Ovary (tissue), 7 donors: ENCODE measurements at regions not wholly inside any gene's neighbourhood (a gene's known extent, or its start where the extent isn't known, plus 50 kb on each side); places are given as distances from the start of the nearest gene placed in this dataset.
"Not testable (repeated sequence)": the region's sequence is repeated elsewhere in the genome, so short reads cannot be mapped to it uniquely, and the experiment has no call there.

Experiments
- DNase-seq, 5 donors: peaks; one replicate each; pipeline ENCODE4 v3.0.0-alpha.2; 2019 to 2020
- H3K27ac ChIP-seq, 2 donors: fragments of 200-600 bp; one replicate each; pipeline versions ENCODE4 v1.5.1 to v1.8.0; 2019 to 2022
- H3K27me3 ChIP-seq: fragments of 200-600 bp; one replicate; pipeline ENCODE4 v1.8.0; 2022
- H3K36me3 ChIP-seq: fragments of 200-600 bp; sonication (generic); one replicate; pipeline ENCODE4 v1.5.1; 2019
- H3K4me1 ChIP-seq: one replicate; pipeline ENCODE4 v1.8.1; 2013; ENCODE audit warnings: mild to moderate bottlenecking, moderate library complexity; ENCODE audit not compliant: insufficient read depth
- H3K4me3 ChIP-seq: fragments of 200-600 bp; sonication (generic); one replicate; pipeline ENCODE4 v1.5.1; 2017
- H3K9me3 ChIP-seq, 2 donors: fragments of 200-600 bp in 1 of 2; sonication (generic) in 1 of 2; one replicate each; pipeline versions ENCODE4 v1.5.1 to v1.8.1; 2013 to 2019; ENCODE audit warnings: mild to moderate bottlenecking in 1 of 2, moderate library complexity in 1 of 2
- EP300 ChIP-seq: sonication (generic); formaldehyde crosslinking; IDR thresholded peaks from one replicate; pipeline ENCODE4 v1.6.1; 2017; ENCODE audit warnings: antibody characterized with exemption
- POLR2A ChIP-seq: fragments of 450-650 bp; IDR thresholded peaks from one replicate; pipeline ENCODE4 v1.6.1; 2017; ENCODE audit warnings: antibody characterized with exemption, mild to moderate bottlenecking, moderate library complexity
- WGBS, 3 donors: extraction: QIAGEN DNeasy Blood & Tissue Kit in 1 of 3; methylation state at CpG; one replicate each; pipeline versions ENCODE4 v1.1.5 to v1.1.7; 2013 to 2017; 5-methylcytosine and 5-hydroxymethylcytosine counted together
- intact Hi-C, 4 donors: fragments of 100-400 bp; cut with DNase I; formaldehyde crosslinking; loops; one replicate each; pipeline versions ENCODE4 v1.11.0 to v1.15.1; 2022 to 2023
- TF ChIP-seq, protein P1 (sequence below), 3 donors: fragments of 450-650 bp in 2 of 3; fragments of 200-600 bp in 1 of 3; IDR thresholded peaks; one replicate each; pipeline versions ENCODE4 v1.5.1 to v1.8.0; 2016 to 2022; ENCODE audit warnings: antibody characterized with exemption in 3 of 3, mild to moderate bottlenecking in 1 of 3
- donor health status: DM: no; HTN: no; CAD: no; lungs with moderate emphysema.
- donor health status: DM: no; HTN: no; CAD: no.
- donor health status: Bipolar disorder and iron deficiency.
- donor health status: DM: no; HTN: no; CAD: no.
- donor health status: DM: yes; HTN: yes; CAD: no.

DNA sequence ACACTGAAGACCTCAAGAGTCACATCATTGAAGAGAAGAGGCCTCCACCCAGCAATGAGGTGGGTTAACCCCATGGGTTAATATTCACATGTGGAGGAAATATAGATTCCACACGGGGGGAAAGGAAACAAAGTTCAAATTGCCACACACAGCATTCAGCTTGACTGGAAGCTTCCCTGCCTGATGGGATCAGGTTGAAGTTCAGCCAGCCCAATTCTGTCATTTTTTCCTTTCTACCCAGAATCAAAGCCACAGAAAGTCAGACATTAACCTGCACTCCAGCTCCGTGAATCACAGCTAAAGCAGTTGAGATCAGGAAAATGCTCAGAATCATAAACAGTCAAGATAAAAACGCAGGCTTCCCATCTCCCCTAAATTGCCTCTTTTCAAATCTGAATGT, 208.7 kb upstream of the OBI1 start:
- no peak overlapping the region for H3K27ac ChIP-seq
- H3K9me3 ChIP-seq: no peaks in the 10 kb centered on the region
- DNase-seq: no peak
- WGBS, 3 donors: 53 to 66% (median 64%) methylated on average over 3 of the region's 3 CpGs
- H3K4me3 ChIP-seq: no peak overlapping the region
- intact Hi-C loops: no loop called here
- no peaks in the 10 kb centered on the region for H3K27me3 ChIP-seq
- H3K36me3 ChIP-seq: no peaks in the 10 kb centered on the region
- no peaks in the 10 kb centered on the region for H3K4me1 ChIP-seq
- TF ChIP-seq, protein P1, sequence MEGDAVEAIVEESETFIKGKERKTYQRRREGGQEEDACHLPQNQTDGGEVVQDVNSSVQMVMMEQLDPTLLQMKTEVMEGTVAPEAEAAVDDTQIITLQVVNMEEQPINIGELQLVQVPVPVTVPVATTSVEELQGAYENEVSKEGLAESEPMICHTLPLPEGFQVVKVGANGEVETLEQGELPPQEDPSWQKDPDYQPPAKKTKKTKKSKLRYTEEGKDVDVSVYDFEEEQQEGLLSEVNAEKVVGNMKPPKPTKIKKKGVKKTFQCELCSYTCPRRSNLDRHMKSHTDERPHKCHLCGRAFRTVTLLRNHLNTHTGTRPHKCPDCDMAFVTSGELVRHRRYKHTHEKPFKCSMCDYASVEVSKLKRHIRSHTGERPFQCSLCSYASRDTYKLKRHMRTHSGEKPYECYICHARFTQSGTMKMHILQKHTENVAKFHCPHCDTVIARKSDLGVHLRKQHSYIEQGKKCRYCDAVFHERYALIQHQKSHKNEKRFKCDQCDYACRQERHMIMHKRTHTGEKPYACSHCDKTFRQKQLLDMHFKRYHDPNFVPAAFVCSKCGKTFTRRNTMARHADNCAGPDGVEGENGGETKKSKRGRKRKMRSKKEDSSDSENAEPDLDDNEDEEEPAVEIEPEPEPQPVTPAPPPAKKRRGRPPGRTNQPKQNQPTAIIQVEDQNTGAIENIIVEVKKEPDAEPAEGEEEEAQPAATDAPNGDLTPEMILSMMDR (IDR thresholded peaks at IDR 0.05): no peak
- TF ChIP-seq POLR2A: no peak
- TF ChIP-seq EP300: no peak

DNA sequence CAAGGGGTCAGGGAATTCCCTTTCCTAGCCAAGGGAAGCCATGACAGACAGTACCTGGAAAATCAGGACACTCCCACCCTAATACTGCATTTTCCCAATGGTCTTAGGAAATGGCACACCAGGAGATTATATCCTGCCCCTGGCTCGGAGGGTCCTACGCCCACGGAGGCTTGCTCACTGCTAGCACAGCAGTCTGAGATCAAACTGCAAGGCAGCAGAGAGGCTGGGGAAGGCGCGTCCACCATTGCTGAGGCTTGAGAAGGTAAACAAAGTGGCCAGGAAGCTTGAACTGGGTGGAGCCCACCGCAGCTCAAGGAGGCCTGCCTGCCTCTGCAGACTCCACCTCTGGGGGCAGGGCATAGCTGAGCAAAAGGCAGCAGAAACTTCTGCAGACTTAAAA, 207.1 kb upstream of the OBI1 start:
- H3K27me3 ChIP-seq, DNase-seq, H3K4me1 ChIP-seq, H3K36me3 ChIP-seq, H3K27ac ChIP-seq, H3K4me3 ChIP-seq, intact Hi-C loops, H3K9me3 ChIP-seq: not testable (repeated sequence)
- 49 to 60% (median 56%) methylated on average over 5 to 6 of the region's 6 CpGs for WGBS, 3 donors

DNA sequence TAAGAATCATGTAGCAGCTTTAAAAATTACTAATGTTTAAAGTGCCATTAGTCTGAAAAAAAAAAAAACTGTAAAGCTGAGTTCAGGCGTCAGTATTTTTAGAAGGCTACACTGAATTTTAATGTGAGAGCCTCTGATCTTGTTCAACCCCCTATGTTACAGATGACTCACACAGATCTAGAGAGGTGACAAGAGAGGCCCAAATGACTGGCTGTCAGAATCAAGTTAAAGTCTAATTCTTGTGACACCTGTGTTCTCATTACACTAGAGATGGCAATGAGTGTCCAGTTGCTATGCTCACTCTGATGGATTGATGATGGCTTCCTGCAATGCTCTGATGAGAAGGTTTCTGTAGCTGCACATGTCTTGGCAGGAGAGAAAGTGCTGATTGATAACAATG, 203.5 kb upstream of the OBI1 start:
- DNase-seq: no peak
- intact Hi-C loops: no loop called here
- Histone ChIP-seq H3K4me1 (no peaks in the 10 kb centered on the region), H3K36me3 (no peaks in the 10 kb centered on the region), H3K27ac (no peak overlapping the region), H3K27me3 (no peaks in the 10 kb centered on the region), H3K4me3 (no peak overlapping the region), H3K9me3 (no peaks in the 10 kb centered on the region)
- TF ChIP-seq EP300 (no peak), POLR2A (no peak)
- TF ChIP-seq, protein P1 (IDR thresholded peaks at IDR 0.05): no peak
- 73 to 84% (median 83%) methylated on average over 1 of the region's 1 CpG for WGBS, 3 donors

DNA sequence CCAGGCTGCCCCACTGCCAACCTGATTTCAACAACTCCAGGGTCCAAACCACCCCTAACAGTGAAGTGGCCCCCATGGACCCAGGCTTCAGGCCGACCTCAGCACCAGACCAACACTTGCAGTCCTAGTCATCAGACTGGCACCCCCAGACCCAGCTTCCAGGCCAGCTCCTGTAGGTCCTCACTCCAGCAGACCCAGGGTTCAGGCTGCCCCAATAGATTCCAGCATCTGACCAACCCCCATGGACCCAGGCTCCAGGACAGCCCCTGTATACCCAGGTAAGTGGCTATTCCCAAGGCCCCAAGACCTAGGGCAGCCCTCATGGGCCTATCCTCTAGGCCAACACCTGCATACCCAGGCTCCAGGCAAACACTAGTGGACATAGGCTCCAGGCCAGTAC, 193.8 kb upstream of the OBI1 start:
- 73 to 90% (median 75%) methylated on average over 1 of the region's 1 CpG for WGBS, 3 donors
- TF ChIP-seq POLR2A: no peak
- no peak for TF ChIP-seq EP300
- TF ChIP-seq, protein P1 (IDR thresholded peaks at IDR 0.05): no peak
- no peaks in the 10 kb centered on the region for H3K36me3 ChIP-seq
- no peak overlapping the region for H3K4me3 ChIP-seq
- H3K4me1 ChIP-seq: no peaks in the 10 kb centered on the region
- no peaks in the 10 kb centered on the region for H3K9me3 ChIP-seq
- H3K27ac ChIP-seq: no peak overlapping the region
- intact Hi-C loops: no loop called here
- DNase-seq: no peak
- no peaks in the 10 kb centered on the region for H3K27me3 ChIP-seq

DNA sequence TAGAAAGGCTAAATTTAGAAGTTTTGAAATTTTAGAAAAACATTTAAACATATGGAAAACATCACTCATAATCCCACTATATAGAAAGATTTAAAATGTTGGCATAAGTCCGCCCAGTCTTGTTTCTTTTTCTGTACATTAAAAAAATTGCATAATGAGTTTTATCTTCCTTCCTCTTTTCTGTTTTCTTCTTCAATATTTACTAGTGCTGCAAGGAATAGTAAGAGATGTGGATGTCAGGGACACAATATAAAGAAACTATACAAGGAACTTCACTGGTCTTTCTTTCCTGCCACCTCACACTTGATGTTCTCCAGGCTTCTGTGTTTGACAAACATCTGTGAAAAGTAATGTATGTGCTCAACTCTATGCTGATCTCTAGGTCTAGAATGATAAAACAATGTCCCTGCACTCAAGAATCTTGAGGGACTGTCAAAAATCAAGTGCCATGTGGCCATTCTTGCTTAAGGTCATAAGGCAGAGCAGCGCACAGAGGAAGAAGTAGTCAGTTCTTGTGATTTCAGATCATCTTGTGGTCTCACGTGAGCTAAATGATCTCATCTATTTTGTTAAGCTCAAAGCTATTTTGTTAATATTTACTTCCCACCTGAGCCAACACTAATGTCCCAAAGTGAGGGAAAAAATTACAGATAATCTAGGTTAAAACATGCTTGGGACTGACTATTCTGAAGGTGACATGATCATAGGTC, 186.9 kb upstream of the OBI1 start:
- no peaks in the 10 kb centered on the region for H3K4me1 ChIP-seq
- no peaks in the 10 kb centered on the region for H3K9me3 ChIP-seq
- TF ChIP-seq, protein P1 (IDR thresholded peaks at IDR 0.05): no peak
- TF ChIP-seq EP300 (no peak), POLR2A (no peak)
- H3K27me3 ChIP-seq: no peaks in the 10 kb centered on the region
- no peak for DNase-seq
- H3K36me3 ChIP-seq: no peaks in the 10 kb centered on the region
- intact Hi-C loops: no loop called here
- H3K4me3 ChIP-seq: no peak overlapping the region
- 64 to 75% (median 71%) methylated on average over 3 of the region's 3 CpGs for WGBS, 3 donors
- H3K27ac ChIP-seq: no peak overlapping the region
